Activated T-helper 1 cell treated with anti-CD3 and anti-CD28 coated beads, Interleukin-2, amount 50 U/mL, for 16 hours (primary cell): ENCODE measurements at regions not wholly inside any gene's neighbourhood (a gene's known extent, or its start where the extent isn't known, plus 50 kb on each side); places are given as distances from the start of the nearest gene placed in this dataset.

Experiments used
- DNase-seq, 2 donors: peaks; one replicate each; pipeline ENCODE4 v3.0.0-alpha.2; 2020; ENCODE audit warnings: low read depth in 1 of 2, low spot score in 1 of 2

DNA sequence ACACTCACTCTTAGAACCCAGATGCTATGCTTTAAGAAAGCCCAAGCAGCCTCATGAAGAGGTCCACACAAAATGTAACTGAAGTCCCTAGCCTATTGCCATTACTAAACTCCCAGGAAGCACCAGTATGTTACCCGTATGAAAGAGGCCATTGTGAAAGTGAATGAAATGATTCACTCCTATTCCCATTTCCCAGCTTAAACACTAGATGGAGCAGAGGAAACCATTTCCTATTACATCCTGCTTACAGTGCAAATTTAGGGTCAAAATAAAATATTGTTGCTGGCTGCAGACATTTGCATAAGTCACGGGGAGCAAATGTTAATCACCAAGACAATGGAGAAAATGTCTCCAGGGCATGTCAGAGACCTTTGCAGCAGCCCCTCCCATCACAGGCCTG lies 989.7 kb upstream of the CRIM1 start:
- no peak for DNase-seq

DNA sequence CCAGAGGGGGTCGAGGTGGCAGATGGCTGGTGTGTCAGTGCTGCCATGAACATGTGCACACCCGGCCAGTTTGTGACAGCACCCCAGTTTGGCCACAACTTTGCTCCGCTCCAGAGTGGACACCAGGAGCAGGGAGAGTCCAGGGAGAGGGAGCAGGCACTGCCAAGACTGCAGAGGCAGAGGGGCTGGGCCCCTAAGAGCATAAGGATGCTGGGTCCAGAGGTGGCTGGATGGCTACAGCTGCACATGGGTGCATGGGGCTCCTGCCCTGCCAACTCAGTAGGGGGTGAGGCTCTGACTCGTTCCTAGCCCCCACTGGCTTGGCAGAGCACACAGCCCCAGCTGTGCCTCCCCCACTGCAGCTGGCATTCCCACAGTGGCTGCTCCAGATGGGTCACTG lies 999.2 kb upstream of the CRIM1 start:
- no peak for DNase-seq

DNA sequence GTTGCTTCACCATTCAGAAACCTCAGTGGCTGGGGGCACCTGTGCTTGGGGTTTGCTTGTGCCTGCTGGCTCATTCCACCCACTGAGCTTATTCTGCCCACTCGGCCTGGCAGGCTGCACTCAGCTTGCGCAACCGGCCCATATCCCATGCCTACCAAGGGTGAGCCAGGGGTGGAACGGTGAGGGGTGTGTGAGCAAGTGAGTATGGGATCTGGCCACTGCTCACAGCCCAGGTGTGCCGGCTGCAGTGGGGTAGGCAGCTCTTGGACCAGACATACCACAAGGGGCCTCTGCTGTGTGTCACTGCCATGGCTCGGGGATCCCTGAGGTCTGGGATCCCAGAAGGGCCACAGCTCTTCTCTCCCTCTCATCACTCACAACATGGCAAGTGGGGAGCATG lies 1000.5 kb upstream of the CRIM1 start:
- no peak for DNase-seq

DNA sequence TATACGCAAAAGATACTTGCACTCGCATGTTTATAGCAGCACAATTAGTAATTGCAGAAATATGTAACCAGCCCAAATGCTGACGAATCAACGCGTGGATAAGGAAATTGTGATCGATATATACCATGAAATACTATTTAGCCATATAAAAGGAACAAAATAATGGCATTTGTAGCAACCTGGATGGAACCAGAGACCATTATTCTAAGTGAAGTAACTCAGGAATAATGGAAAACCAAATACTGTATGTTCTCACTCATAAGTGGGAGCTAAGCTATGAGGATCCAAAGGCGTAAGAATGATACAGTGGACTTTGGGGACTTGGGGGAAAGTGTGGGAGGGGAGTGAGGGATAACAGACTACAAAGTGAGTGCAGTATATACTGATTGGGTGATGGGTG lies 1008.0 kb upstream of the CRIM1 start:
- DNase-seq = no peak

DNA sequence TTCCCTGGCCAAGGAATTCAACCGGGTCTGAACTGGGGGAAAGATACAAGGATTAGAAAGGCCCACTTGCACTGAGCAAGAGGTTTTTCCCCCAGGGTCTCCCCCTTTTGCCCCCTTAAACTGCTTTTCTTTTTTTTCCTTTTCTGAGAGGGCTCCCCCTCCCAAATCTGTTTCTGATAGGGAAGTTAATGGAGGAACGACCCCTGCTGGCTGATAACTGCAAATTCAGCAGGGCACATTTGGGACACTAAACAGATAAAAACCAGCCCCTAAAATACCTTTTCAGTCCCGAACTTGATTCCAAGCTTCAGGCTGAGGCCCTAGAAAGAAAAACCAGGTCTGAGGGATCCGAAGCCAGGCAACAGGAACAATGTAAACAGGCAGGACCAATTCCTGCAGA lies 1012.4 kb upstream of the CRIM1 start:
- DNase-seq = no peak

DNA sequence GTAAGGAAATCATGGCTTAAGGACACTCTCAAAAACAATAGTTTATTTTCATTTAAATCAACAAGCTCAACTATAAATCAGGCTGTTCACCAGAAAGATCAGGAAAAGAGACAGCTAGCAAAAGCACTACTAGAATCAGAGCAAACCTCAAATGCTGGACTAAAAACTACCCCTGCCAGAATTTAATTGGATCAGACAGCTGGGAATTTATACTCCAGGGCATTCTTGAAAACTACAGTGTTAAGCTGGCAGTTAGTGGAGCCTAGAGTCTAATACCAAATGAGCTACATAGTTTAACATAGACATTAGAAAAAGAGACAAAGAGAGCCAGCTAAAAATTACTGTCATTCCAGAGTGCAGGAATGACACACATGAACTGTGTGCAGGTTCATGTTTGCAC lies 1016.4 kb upstream of the CRIM1 start:
- no peak for DNase-seq

DNA sequence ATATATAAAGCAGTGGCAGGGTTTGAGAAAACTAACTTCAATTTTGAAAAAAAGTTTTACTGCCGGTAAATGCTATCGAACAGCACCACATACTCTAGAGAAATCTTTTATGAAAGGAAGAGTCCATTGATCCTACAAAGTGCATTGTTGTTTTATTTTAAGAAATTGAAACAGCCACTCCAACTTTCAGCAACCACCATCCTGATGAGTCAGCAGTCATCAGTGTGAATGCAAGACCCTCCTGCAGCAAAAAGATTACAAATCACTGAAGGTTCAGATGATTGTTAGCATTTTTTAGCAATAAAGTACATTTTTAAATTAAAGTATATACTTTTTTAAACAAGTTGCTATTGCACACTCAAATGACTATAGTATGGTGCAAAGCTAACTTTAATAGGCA lies 1017.7 kb upstream of the CRIM1 start:
- DNase-seq = no peak

DNA sequence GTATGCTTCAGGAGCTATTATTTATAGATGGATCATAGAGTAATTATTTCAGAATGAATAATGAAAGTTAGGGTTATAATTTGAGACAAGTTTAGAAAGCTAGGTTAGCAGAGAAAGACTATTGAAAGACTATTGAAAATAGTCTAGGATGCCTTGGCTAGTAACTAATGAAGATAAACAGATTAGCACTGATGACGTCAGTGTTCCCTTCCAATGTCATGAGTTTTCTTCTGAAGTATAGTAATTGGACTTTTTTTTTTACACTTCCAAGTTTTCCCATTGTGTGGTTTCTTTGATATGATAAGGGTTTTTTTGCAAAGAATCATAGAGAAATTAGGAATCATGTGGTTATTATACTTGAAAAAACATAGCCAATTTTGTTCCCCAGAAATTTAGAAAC lies 1041.5 kb upstream of the CRIM1 start:
- DNase-seq = no peak

DNA sequence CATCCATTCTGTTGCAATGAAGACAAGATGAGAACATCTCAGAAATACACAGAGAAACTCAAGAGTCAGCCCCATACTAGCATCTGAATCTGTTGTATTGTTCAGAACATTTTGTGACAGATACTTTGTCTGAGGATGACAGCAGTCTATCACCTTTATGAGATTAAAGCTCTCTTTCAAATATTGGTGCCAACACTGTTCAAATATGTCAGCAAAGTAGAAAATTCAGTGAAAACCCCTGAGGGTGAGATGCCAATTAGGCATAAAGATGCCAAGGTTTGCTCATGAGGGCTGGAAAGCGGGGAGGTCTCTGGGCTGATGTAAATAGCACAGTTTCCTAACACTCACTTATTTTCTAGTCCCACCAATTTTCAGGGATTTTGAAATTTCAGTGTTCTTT lies 1054.2 kb upstream of the CRIM1 start:
- DNase-seq = no peak

DNA sequence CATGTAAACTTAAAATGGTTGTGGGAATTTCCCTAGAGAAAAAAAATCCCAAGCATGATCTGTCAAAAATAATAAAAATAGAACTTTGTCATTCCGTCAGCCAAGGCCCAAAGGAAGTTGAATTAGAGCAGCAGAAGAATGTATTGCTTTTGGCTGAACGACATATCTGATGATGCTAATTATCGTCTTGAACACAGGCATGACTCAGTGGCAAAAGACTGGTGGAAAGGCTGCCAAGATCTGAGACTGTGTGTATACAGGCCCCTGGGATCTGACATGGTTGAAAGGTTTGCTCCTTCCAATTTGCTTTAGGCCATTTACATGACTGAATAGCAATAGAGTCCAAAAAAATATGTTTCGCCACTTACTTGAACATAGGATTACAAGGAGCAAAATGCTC lies 1057.1 kb upstream of the CRIM1 start:
- no peak for DNase-seq

DNA sequence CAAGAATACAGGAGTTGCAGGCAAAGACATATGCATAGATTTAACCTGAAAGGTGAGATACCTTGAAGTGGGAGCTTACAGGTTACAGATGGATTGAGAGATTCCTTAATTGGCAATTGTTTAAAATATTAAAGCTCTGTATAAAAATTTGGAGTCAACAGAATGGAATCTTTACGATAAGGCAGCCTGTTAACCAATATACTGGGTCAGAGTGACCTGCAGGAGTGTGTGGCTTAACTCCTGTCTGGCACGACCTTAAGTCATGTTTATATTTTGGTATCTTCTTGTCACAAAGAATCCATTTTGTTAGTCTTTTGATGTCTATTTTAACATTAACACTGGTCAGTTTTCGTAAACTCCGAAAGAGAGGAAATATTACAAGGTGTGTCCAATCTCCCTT lies 1058.2 kb upstream of the CRIM1 start:
- DNase-seq = no peak

DNA sequence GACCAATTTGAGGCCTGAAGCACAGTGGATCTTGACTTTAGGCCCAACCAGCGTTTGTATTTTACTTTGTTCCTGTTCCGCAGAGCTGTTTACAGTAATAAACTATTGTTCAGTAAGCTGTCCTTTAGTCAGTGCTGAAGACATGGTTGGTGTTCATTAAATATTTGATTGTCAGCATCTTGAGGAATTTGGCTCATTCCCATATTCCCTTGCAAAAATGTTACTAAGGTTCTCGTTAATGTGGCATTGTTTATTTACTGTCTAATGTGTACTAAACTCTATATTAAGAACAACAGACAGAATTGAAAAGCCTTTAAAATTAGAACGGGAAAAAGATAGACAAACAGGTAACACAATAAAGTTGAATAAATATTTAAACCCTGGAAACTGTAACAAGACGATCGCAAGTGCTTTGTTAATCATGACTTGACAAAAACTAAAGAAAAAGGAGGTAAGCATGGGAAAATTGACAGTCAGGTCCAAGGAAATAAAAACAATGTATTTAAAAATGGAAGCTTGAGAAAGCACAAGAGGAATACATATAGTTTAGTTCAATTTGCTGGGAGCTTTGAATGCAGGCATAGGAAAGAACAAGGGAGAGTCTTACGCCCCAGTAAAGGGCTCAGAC lies 1060.8 kb upstream of the CRIM1 start:
- no peak for DNase-seq

DNA sequence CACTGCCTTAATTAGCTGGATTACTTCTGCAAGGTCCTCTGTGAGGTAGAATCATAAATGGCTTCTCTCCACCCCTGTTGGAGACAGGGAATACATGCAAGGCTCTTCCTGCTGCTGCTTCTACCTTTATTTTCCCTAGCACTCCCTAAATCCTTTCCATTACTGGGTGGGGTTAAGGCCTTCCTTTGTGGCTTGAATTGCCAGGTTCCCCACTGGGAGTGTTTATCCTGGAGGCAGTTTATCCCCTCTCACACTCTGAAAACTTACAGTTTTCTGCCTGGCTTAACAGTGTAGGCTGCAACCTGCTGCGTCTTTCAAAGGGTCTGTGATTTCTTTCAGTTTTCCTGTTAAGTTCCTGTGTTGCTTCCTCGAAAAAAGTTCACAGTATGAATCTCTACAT lies 1062.3 kb upstream of the CRIM1 start:
- DNase-seq = no peak

DNA sequence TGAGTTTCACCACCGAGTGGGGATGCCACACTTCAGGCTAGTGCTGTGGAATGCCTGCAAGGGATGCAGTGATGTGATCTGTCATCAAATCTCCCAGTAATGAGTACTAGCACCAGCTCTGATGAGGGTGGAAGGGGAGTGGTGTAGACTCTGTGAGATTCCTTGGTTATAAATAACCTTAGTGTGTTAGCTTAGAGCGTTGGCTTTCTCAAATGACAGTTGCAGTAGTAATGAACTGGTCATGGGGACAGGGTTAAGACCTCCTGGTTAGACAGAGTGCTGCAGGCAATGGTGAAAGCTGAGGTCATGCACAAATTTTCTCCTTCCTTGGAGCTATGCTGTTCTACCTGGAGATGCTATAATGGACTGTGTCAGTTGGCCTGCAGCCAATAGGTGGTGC lies 1063.4 kb upstream of the CRIM1 start:
- no peak for DNase-seq

DNA sequence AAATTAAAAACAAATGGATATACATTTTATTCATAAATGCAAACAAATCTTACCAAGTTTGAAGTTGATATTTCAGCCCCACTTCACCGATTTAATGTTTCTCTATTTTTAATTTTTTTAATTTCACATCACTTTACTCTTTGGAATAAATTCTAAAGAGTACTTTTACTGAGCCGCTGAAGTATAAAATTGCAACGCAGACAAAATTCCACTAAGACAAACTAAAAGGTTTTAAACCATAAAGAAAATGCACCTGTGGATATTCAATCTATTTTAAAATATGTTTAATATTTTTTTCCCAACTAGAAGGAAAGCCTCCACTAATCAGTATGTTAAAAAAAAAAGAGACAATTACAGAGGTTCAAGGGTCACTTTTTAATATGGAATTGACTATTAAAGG lies 1073.9 kb upstream of the CRIM1 start:
- no peak for DNase-seq

DNA sequence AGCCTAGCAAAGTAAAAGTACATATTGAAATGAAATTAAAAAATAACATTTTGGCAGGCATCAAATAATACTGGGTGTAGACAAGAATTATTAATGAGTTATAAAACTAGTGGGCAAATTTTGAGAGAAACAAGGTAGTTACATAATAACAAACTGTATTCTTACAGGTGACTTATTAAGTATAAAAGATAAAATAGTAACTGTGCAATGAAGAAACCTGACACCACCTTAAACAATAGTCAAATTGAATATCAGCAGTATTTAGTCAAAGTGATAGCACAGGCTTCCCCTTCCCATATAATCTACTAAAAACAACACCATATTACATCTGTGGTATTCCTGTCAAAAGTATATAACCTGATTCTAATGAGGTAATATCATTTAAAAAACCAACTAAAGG lies 1099.8 kb upstream of the CRIM1 start:
- DNase-seq = no peak

DNA sequence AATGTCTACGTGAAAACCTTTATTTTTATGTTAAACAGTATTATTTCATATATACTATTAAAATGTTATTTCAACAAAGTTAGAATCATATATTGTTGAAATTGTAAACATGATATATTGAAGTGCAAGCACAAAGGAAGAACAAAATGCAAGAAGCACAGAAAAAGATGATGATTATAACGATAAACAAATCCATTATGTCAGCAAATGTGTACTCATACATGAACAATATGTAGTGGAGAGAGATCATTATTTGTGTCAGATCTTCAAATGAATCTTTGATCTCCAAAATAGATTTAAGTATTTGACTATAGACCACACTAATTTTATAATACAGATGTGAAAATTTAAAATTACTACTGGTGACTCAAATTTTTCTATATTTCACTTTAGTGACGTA lies 1104.4 kb upstream of the CRIM1 start:
- DNase-seq = no peak

DNA sequence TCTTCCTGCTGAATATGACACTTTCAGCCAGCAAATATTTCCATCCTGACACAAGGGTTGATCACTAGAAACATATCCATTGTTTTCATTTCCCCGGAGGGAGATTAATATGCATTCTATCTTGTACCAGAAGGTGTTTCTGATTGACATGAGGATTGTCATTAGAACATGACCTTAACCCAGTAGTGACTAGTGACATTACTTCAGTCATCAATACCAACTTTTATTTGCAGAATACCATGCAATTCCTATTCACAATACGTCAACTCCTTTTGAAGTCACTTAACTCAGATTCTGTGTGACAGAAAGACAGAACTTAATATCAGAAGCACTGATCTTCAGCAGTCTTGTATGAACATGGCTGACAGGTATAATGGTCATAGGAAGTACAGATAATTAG lies 1108.9 kb upstream of the CRIM1 start:
- no peak for DNase-seq

DNA sequence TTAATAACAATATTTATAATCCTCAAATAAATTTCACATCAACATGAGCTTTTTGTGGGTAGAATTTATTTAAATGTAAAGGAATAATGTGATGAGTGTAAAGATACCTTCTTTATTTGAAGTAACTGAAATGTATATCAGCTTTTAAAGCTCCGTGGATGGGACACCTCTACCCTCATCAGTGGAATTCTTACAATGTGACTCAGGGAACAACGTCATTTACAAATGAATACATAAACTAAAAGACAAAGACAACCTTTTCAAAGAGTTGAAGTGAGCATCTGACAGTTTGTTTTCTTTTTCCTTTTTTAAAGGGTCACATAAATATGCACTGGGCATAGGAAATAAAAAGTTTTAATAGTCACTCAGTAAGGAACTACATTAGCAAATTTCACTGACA lies 1127.0 kb upstream of the CRIM1 start:
- DNase-seq = no peak

DNA sequence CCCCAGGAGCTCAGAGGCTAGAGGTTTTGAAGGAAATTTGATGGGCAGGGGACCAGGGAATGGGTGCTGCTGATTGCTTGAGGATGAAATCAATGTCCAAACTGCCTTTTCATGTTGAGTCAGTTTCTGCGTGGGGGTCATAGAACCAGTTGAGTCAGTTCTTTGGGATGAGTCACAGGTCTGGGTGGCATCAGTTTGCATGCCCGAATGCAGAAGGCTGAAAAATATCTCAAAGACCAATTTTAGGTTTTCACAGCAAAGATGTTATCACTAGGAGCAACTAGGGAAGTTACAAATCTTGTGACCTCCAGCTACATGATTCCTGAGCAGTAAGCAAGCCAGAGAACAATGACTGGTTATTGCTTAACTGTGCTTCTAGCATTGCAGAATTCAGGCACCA lies 1135.1 kb upstream of the CRIM1 start:
- DNase-seq = no peak

DNA sequence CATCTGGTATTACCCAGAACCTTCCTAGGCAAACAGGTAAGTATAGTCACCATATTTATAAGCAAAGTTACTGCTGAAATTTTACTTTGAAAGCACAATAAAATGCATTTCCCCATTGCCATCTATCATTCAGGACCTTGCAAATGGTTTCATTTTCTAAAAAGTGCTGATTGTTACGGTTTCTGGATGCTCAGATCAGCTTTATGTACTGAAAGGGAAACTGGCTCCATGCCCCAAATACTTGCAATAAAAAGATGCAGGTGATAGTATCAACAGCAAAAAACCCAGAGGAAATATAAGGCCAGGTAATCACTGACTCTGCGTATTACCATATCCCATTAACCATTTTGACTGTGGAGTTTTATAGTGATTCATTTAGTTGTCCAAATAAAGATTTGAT lies 1150.7 kb upstream of the CRIM1 start:
- no peak for DNase-seq

DNA sequence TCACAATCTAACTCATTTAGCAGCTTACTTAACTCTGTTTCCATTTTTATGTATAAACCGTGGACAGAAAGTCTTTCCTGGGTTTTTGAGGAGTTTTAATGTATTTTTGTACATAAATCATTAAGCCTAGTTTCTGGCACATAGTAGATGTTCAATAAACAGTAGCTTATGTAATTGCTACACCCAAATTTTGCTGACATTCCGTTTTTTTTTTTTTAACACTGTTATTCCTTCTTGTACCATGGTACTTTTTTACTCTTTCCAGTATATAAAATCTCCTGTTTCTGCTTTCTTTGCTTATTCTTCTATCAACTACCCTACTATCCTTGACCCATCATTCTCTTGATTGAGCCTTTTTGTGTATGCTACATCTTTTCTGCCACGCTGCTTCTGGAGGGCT lies 1151.3 kb upstream of the CRIM1 start:
- DNase-seq = no peak

DNA sequence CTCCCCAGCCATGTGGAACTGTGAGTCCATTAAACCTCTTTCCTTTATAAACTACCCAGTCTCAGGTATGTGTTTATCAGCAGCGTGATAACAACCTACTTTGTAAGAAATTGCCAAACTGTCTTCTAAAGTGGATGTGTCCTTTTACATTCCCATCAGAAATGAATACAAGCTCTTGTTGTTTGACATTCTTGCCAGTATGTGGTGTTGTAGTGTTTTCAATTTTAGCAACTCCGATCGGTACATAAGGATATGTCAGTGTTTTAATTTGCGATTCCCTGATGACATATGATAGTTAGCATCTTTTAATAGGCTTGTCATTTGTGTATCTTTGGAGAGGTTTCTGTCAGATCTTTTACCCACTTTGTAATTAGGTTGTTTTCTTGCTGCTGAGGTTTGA lies 1156.3 kb upstream of the CRIM1 start:
- DNase-seq = no peak

DNA sequence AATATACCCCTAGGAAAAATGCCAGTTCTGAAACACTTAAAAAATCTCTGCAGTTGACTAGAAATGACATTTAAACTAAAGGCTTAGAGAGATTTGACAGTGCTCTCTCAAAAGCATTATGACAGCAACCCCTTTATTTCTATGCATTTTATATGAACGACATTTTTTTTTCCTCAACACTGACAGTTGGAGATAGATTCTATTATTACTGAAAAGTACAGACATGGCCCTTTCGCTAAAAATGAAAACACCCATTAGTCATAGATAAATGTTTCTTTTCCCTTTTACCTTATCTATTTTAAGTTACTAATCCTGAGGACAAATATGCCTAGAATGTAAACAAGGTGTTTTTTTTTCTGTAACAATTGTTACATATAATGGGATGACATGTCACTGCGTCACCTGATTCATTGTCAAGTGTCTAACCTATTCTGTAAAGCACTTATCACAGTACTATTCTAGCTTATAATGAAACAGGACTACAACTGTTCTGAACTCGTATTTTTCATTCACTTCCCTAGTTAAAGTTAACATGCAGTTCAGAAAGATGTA lies 1169.6 kb upstream of the CRIM1 start:
- no peak for DNase-seq
